ENCODE measurements at regions not wholly inside any gene's neighbourhood (a gene's known extent, or its start where the extent isn't known, plus 50 kb on each side); places are given as distances from the start of the nearest gene placed in this dataset.

- no peak for DNase-seq
- in situ Hi-C loops (cut with HindIII; ENCODE audit: low pct_ligation_motif_present, low pct_unique_long_range_greater_than_20kb, low sequenced_read_pairs) = no loop called here
These were observed 1383.1 kb upstream of the ADGRL2 start for GRCh38 chr1:80417671-80418070.

- in situ Hi-C loops (cut with HindIII; ENCODE audit: low pct_ligation_motif_present, low pct_unique_long_range_greater_than_20kb, low sequenced_read_pairs) = no loop called here
- no peak for DNase-seq
These were observed 1386.8 kb upstream of the ADGRL2 start for GRCh38 chr1:80413969-80414368.

GRCh38 chr1:80410233-80410632 is 1390.5 kb upstream of the ADGRL2 start:
- in situ Hi-C loops (cut with HindIII; ENCODE audit: low pct_ligation_motif_present, low pct_unique_long_range_greater_than_20kb, low sequenced_read_pairs) = no loop called here
- no peak for DNase-seq

GRCh38 chr1:80403471-80403893 is 1397.0 kb upstream of the ADGRL4 start:
- in situ Hi-C loops (cut with HindIII; ENCODE audit: low pct_ligation_motif_present, low pct_unique_long_range_greater_than_20kb, low sequenced_read_pairs) = no loop called here
- DNase-seq = no peak

- in situ Hi-C loops (cut with HindIII; ENCODE audit: low pct_ligation_motif_present, low pct_unique_long_range_greater_than_20kb, low sequenced_read_pairs) = no loop called here
These were observed 1396.1 kb upstream of the ADGRL4 start for GRCh38 chr1:80402625-80403024.

GRCh38 chr1:80401757-80402156 is 1395.2 kb upstream of the ADGRL4 start:
- no peak for DNase-seq
- in situ Hi-C loops (cut with HindIII; ENCODE audit: low pct_ligation_motif_present, low pct_unique_long_range_greater_than_20kb, low sequenced_read_pairs) = no loop called here

More at GRCh38 chr1:80402625-80403024, 1396.1 kb upstream of the ADGRL4 start:
- DNase-seq = no peak

- in situ Hi-C loops (cut with HindIII; ENCODE audit: low pct_ligation_motif_present, low pct_unique_long_range_greater_than_20kb, low sequenced_read_pairs) = no loop called here
- no peak for DNase-seq
These were observed 1386.0 kb upstream of the ADGRL4 start for GRCh38 chr1:80392529-80392928.

- in situ Hi-C loops (cut with HindIII; ENCODE audit: low pct_ligation_motif_present, low pct_unique_long_range_greater_than_20kb, low sequenced_read_pairs) = no loop called here
- DNase-seq = no peak
These were observed 1379.1 kb upstream of the ADGRL4 start for GRCh38 chr1:80385650-80386049.

GRCh38 chr1:80384959-80385358 is 1378.4 kb upstream of the ADGRL4 start:
- no peak for DNase-seq
- in situ Hi-C loops (cut with HindIII; ENCODE audit: low pct_ligation_motif_present, low pct_unique_long_range_greater_than_20kb, low sequenced_read_pairs) = no loop called here

- no peak for DNase-seq
- in situ Hi-C loops (cut with HindIII; ENCODE audit: low pct_ligation_motif_present, low pct_unique_long_range_greater_than_20kb, low sequenced_read_pairs) = no loop called here
These were observed 1377.7 kb upstream of the ADGRL4 start for GRCh38 chr1:80384083-80384830.

GRCh38 chr1:80375662-80376061 is 1369.1 kb upstream of the ADGRL4 start:
- peak; percentile 45 for DNase-seq
- in situ Hi-C loops (cut with HindIII; ENCODE audit: low pct_ligation_motif_present, low pct_unique_long_range_greater_than_20kb, low sequenced_read_pairs) = no loop called here

GRCh38 chr1:80375109-80375508 is 1368.6 kb upstream of the ADGRL4 start:
- in situ Hi-C loops (cut with HindIII; ENCODE audit: low pct_ligation_motif_present, low pct_unique_long_range_greater_than_20kb, low sequenced_read_pairs) = no loop called here
- DNase-seq = no peak

- in situ Hi-C loops (cut with HindIII; ENCODE audit: low pct_ligation_motif_present, low pct_unique_long_range_greater_than_20kb, low sequenced_read_pairs) = no loop called here
- no peak for DNase-seq
These were observed 1363.2 kb upstream of the ADGRL4 start for GRCh38 chr1:80369780-80370179.

- no peak for DNase-seq
- in situ Hi-C loops (cut with HindIII; ENCODE audit: low pct_ligation_motif_present, low pct_unique_long_range_greater_than_20kb, low sequenced_read_pairs) = no loop called here
These were observed 1360.5 kb upstream of the ADGRL4 start for GRCh38 chr1:80367058-80367457.

- in situ Hi-C loops (cut with HindIII; ENCODE audit: low pct_ligation_motif_present, low pct_unique_long_range_greater_than_20kb, low sequenced_read_pairs) = no loop called here
- no peak for DNase-seq
These were observed 1359.0 kb upstream of the ADGRL4 start for GRCh38 chr1:80365359-80366021.

- DNase-seq = no peak
These were observed 1357.4 kb upstream of the ADGRL4 start for GRCh38 chr1:80363689-80364475.

GRCh38 chr1:80359666-80360065 is 1353.1 kb upstream of the ADGRL4 start:
- in situ Hi-C loops (cut with HindIII; ENCODE audit: low pct_ligation_motif_present, low pct_unique_long_range_greater_than_20kb, low sequenced_read_pairs) = no loop called here

More at GRCh38 chr1:80363689-80364475, 1357.4 kb upstream of the ADGRL4 start:
- in situ Hi-C loops (cut with HindIII; ENCODE audit: low pct_ligation_motif_present, low pct_unique_long_range_greater_than_20kb, low sequenced_read_pairs) = no loop called here

GRCh38 chr1:80349218-80349617 is 1342.7 kb upstream of the ADGRL4 start:
- in situ Hi-C loops (cut with HindIII; ENCODE audit: low pct_ligation_motif_present, low pct_unique_long_range_greater_than_20kb, low sequenced_read_pairs) = no loop called here

More at GRCh38 chr1:80359666-80360065, 1353.1 kb upstream of the ADGRL4 start:
- no peak for DNase-seq

GRCh38 chr1:80341021-80341420 is 1334.5 kb upstream of the ADGRL4 start:
- in situ Hi-C loops (cut with HindIII; ENCODE audit: low pct_ligation_motif_present, low pct_unique_long_range_greater_than_20kb, low sequenced_read_pairs) = no loop called here

More at GRCh38 chr1:80349218-80349617, 1342.7 kb upstream of the ADGRL4 start:
- no peak for DNase-seq

More at GRCh38 chr1:80341021-80341420, 1334.5 kb upstream of the ADGRL4 start:
- DNase-seq = no peak
